GM18526 (cell line): ENCODE measurements at regions not wholly inside any gene's neighbourhood (a gene's known extent, or its start where the extent isn't known, plus 50 kb on each side); places are given as distances from the start of the nearest gene placed in this dataset.

ENCODE experiments used
- POLR2A ChIP-seq: IDR thresholded peaks from 3 replicates; pipeline ENCODE4 v1.6.1; 2011; ENCODE audit not compliant: insufficient read length; ENCODE audit errors: extremely low read depth

GRCh38 chr3:178194539-178194938 lies 341.7 kb upstream of the KCNMB2 start:
- TF ChIP-seq POLR2A: no peak

- TF ChIP-seq POLR2A: no peak
These were observed 340.4 kb upstream of the KCNMB2 start for GRCh38 chr3:178195824-178196223.

GRCh38 chr3:178198329-178198728 lies 337.9 kb upstream of the KCNMB2 start:
- no peak for TF ChIP-seq POLR2A

GRCh38 chr3:178200316-178200715 lies 335.9 kb upstream of the KCNMB2 start:
- no peak for TF ChIP-seq POLR2A

GRCh38 chr3:178201714-178202113 lies 334.5 kb upstream of the KCNMB2 start:
- TF ChIP-seq POLR2A: no peak

GRCh38 chr3:178202194-178202593 lies 334.0 kb upstream of the KCNMB2 start:
- TF ChIP-seq POLR2A: no peak

GRCh38 chr3:178203165-178203564 lies 333.1 kb upstream of the KCNMB2 start:
- TF ChIP-seq POLR2A: no peak

GRCh38 chr3:178203650-178204049 lies 332.6 kb upstream of the KCNMB2 start:
- TF ChIP-seq POLR2A: no peak

GRCh38 chr3:178205740-178206139 lies 330.5 kb upstream of the KCNMB2 start:
- TF ChIP-seq POLR2A: no peak

- TF ChIP-seq POLR2A: no peak
These were observed 329.7 kb upstream of the KCNMB2 start for GRCh38 chr3:178206521-178206920.

GRCh38 chr3:178217479-178217878 lies 318.8 kb upstream of the KCNMB2 start:
- TF ChIP-seq POLR2A: no peak

- TF ChIP-seq POLR2A: no peak
These were observed 318.0 kb upstream of the KCNMB2 start for GRCh38 chr3:178218231-178218630.

- TF ChIP-seq POLR2A: no peak
These were observed 312.4 kb upstream of the KCNMB2 start for GRCh38 chr3:178223876-178224275.

GRCh38 chr3:178226094-178226493 lies 310.1 kb upstream of the KCNMB2 start:
- no peak for TF ChIP-seq POLR2A

- no peak for TF ChIP-seq POLR2A
These were observed 304.6 kb upstream of the KCNMB2 start for GRCh38 chr3:178231645-178232044.

- no peak for TF ChIP-seq POLR2A
These were observed 302.7 kb upstream of the KCNMB2 start for GRCh38 chr3:178233371-178234071.

- no peak for TF ChIP-seq POLR2A
These were observed 299.5 kb upstream of the KCNMB2 start for GRCh38 chr3:178236555-178237277.
